ENCODE measurements at regions not wholly inside any gene's neighbourhood (a gene's known extent, or its start where the extent isn't known, plus 50 kb on each side); places are given as distances from the start of the nearest gene placed in this dataset.

GRCh38 chr3:168341956-168342936 is 246.5 kb upstream of the GOLIM4 start:
- TF ChIP-seq CTCF (IDR thresholded peaks at IDR 0.05; ENCODE audit: low read depth, low read length) = no peak
- no peak overlapping the region for H3K4me3 ChIP-seq (ENCODE audit: low read depth, low read length)

GRCh38 chr3:168341192-168341815 is 245.6 kb upstream of the GOLIM4 start:
- no peak for TF ChIP-seq CTCF (IDR thresholded peaks at IDR 0.05; ENCODE audit: low read depth, low read length)
- no peak overlapping the region for H3K4me3 ChIP-seq (ENCODE audit: low read depth, low read length)

- TF ChIP-seq CTCF (IDR thresholded peaks at IDR 0.05; ENCODE audit: low read depth, low read length) = no peak
- no peak overlapping the region for H3K4me3 ChIP-seq (ENCODE audit: low read depth, low read length)
These were observed 242.4 kb upstream of the GOLIM4 start for GRCh38 chr3:168338161-168338560.

GRCh38 chr3:168336276-168336675 is 240.6 kb upstream of the GOLIM4 start:
- no peak for TF ChIP-seq CTCF (IDR thresholded peaks at IDR 0.05; ENCODE audit: low read depth, low read length)
- no peak overlapping the region for H3K4me3 ChIP-seq (ENCODE audit: low read depth, low read length)

- H3K4me3 ChIP-seq (ENCODE audit: low read depth, low read length) = no peak overlapping the region
- TF ChIP-seq CTCF (IDR thresholded peaks at IDR 0.05; ENCODE audit: low read depth, low read length) = no peak
These were observed 237.7 kb upstream of the GOLIM4 start for GRCh38 chr3:168333410-168333935.

- no peak overlapping the region for H3K4me3 ChIP-seq (ENCODE audit: low read depth, low read length)
- no peak for TF ChIP-seq CTCF (IDR thresholded peaks at IDR 0.05; ENCODE audit: low read depth, low read length)
These were observed 236.0 kb upstream of the GOLIM4 start for GRCh38 chr3:168331756-168332155.

GRCh38 chr3:168330983-168331382 is 235.3 kb upstream of the GOLIM4 start:
- H3K4me3 ChIP-seq (ENCODE audit: low read depth, low read length) = no peak overlapping the region
- TF ChIP-seq CTCF (IDR thresholded peaks at IDR 0.05; ENCODE audit: low read depth, low read length) = no peak
